Keratinocyte (primary cell): ENCODE measurements at regions not wholly inside any gene's neighbourhood (a gene's known extent, or its start where the extent isn't known, plus 50 kb on each side); places are given as distances from the start of the nearest gene placed in this dataset.

Experiments used
- DNase-seq: peaks from one replicate; pipeline ENCODE4 v3.0.0-alpha.2; 2011; ENCODE audit warnings: low read depth, missing footprints, low spot score
- FAIRE-seq: peaks from 2 replicates; lab custom pipeline; 2011; peaks lifted over from hg19 to GRCh38; lab: Jason Lieb, UNC
- H2AFZ ChIP-seq: 2 replicates; pipeline ENCODE4 v1.6.0; 2012; ENCODE audit warnings: low read length, control low read depth, inconsistent platforms; ENCODE audit not compliant: control insufficient read depth
- H3K27ac ChIP-seq: 2 replicates; pipeline ENCODE4 v1.5.1; 2011; ENCODE audit warnings: low read length; ENCODE audit not compliant: control insufficient read depth, insufficient read depth
- H3K27me3 ChIP-seq: 3 replicates; pipeline ENCODE4 v1.6.0; 2011; ENCODE audit warnings: low read length; ENCODE audit not compliant: control insufficient read depth, insufficient read depth; ENCODE audit errors: extremely low read depth
- H3K36me3 ChIP-seq, 2 experiments: 2 replicates in 1 of 2; 3 replicates in 1 of 2; pipeline ENCODE4 v1.5.1; 2011; ENCODE audit warnings: low read length in 2 of 2, mild to moderate bottlenecking in 1 of 2; ENCODE audit not compliant: control insufficient read depth in 2 of 2, insufficient read depth in 2 of 2; ENCODE audit errors: extremely low read depth in 1 of 2
- H3K4me1 ChIP-seq: 3 replicates; pipeline ENCODE4 v1.5.1; 2011; ENCODE audit warnings: low read length; ENCODE audit not compliant: control insufficient read depth, insufficient read depth; ENCODE audit errors: extremely low read depth
- H3K4me2 ChIP-seq: 3 replicates; pipeline ENCODE4 v1.6.0; 2011; ENCODE audit warnings: low read depth, low read length; ENCODE audit not compliant: control insufficient read depth, insufficient read depth; ENCODE audit errors: extremely low read depth
- H3K4me3 ChIP-seq, 3 experiments: fragments of 200-600 bp in 1 of 3; sonication (generic) in 1 of 3; 2 replicates in 2 of 3; 3 replicates in 1 of 3; pipeline ENCODE4 v1.5.1; 2011 to 2016; ENCODE audit warnings: low read length in 3 of 3, mild to moderate bottlenecking in 3 of 3, control low read depth in 2 of 3, inconsistent platforms in 1 of 3, low read depth in 1 of 3, mixed read lengths in 1 of 3, mixed run types in 1 of 3, moderate library complexity in 1 of 3; ENCODE audit not compliant: control insufficient read depth in 2 of 3, insufficient read depth in 2 of 3; ENCODE audit errors: extremely low read depth in 1 of 3
- H3K79me2 ChIP-seq: 2 replicates; pipeline ENCODE4 v1.6.0; 2012; ENCODE audit warnings: low read length; ENCODE audit not compliant: control insufficient read depth, insufficient read depth
- H3K9ac ChIP-seq: 3 replicates; pipeline ENCODE4 v1.6.0; 2011; ENCODE audit warnings: low read length; ENCODE audit not compliant: control insufficient read depth, insufficient read depth; ENCODE audit errors: extremely low read depth
- H3K9me1 ChIP-seq: 3 replicates; pipeline ENCODE4 v1.6.0; 2011; ENCODE audit warnings: low read length; ENCODE audit not compliant: control insufficient read depth, insufficient read depth; ENCODE audit errors: extremely low read depth
- H3K9me3 ChIP-seq: 2 replicates; pipeline ENCODE4 v1.5.1; 2012; ENCODE audit warnings: low read depth, low read length; ENCODE audit not compliant: control insufficient read depth
- H4K20me1 ChIP-seq: 3 replicates; pipeline ENCODE4 v1.6.0; 2011; ENCODE audit warnings: low read length; ENCODE audit not compliant: control insufficient read depth, insufficient read depth; ENCODE audit errors: extremely low read depth
- EZH2 ChIP-seq: IDR thresholded peaks from one replicate; pipeline ENCODE4 v1.6.1; 2012; ENCODE audit warnings: inconsistent platforms, mild to moderate bottlenecking, low read length, moderate library complexity
- dilution Hi-C: fragments of 300-500 bp; cut with MboI; formaldehyde crosslinking; loops from one replicate; pipeline ENCODE4 v1.7.0; 2020; ENCODE audit warnings: low sequenced_read_pairs; ENCODE audit not compliant: extremely low pct_ligation_motif_present
- TF ChIP-seq, protein P1 (sequence below), 3 experiments: IDR thresholded peaks in 1 of 3; conservative IDR thresholded peaks in 1 of 3; optimal IDR thresholded peaks in 1 of 3; 2 replicates in 2 of 3; 3 replicates in 1 of 3; pipeline versions ENCODE3 to v1.5.1; 2011; ENCODE audit warnings: low read length in 3 of 3, mild to moderate bottlenecking in 3 of 3, moderate library complexity in 2 of 3, control low read depth in 1 of 3, inconsistent platforms in 1 of 3; ENCODE audit not compliant: insufficient read depth in 2 of 3; ENCODE audit errors: extremely low read depth in 1 of 3

DNA sequence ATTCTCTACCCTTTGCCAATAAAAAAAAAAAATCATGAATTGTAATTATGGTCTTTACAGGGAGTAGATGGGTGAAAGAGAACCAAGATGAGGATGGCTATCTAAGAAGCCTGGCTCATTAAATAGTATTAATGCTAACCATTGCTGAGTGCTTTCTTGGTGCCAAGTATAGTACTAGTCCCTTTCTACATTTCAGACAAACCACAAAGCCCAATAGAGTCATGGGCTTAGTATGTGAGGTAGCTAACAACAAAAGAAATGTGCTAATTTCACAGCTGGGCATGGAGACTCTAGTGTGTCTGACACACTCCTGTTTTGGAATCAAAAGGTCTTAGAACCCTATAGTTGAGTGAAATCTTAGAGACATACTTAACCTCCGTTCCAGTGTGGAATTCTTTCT is 84.5 kb upstream of the ESRRG start:
- Histone ChIP-seq H3K9me3 (no peaks in the 10 kb centered on the region), H3K27me3 (no peaks in the 10 kb centered on the region), H2AFZ (no peak overlapping the region), H3K9me1 (no peaks in the 10 kb centered on the region), H3K4me3 (no peak overlapping the region), H3K9ac (no peak overlapping the region), H3K4me1 (peaks cover 5% of the 10 kb centered on the region), H3K79me2 (no peaks in the 10 kb centered on the region), H3K4me2 (no peak overlapping the region), H3K27ac (no peak overlapping the region), H4K20me1 (no peaks in the 10 kb centered on the region), H3K36me3 (no peaks in the 10 kb centered on the region)
- TF ChIP-seq, protein P1, sequence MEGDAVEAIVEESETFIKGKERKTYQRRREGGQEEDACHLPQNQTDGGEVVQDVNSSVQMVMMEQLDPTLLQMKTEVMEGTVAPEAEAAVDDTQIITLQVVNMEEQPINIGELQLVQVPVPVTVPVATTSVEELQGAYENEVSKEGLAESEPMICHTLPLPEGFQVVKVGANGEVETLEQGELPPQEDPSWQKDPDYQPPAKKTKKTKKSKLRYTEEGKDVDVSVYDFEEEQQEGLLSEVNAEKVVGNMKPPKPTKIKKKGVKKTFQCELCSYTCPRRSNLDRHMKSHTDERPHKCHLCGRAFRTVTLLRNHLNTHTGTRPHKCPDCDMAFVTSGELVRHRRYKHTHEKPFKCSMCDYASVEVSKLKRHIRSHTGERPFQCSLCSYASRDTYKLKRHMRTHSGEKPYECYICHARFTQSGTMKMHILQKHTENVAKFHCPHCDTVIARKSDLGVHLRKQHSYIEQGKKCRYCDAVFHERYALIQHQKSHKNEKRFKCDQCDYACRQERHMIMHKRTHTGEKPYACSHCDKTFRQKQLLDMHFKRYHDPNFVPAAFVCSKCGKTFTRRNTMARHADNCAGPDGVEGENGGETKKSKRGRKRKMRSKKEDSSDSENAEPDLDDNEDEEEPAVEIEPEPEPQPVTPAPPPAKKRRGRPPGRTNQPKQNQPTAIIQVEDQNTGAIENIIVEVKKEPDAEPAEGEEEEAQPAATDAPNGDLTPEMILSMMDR (optimal IDR thresholded peaks at IDR 0.05 in 1 of 3, IDR thresholded peaks at IDR 0.05 in 1 of 3, conservative IDR thresholded peaks at IDR 0.05 in 1 of 3; ENCODE audit: extremely low read depth in 1 of 3, insufficient read depth in 2 of 3, low read length in 3 of 3), result no peak
- no peak for TF ChIP-seq EZH2
- FAIRE-seq (peak; percentile 46), DNase-seq (no peak)
- dilution Hi-C loops, result no loop called here

GRCh38 chr1:216805953-216806352 is 82.7 kb upstream of the ESRRG start:
- Histone ChIP-seq H3K27me3 (no peaks in the 10 kb centered on the region), H3K4me2 (no peak overlapping the region), H3K4me3 (no peak overlapping the region), H4K20me1 (no peaks in the 10 kb centered on the region), H3K9ac (no peak overlapping the region), H3K4me1 (peaks cover 5% of the 10 kb centered on the region), H3K79me2 (no peaks in the 10 kb centered on the region), H2AFZ (no peak overlapping the region), H3K9me3 (no peaks in the 10 kb centered on the region), H3K27ac (no peak overlapping the region), H3K9me1 (no peaks in the 10 kb centered on the region), H3K36me3 (no peaks in the 10 kb centered on the region)
- FAIRE-seq, result no peak
- dilution Hi-C loops, result no loop called here
- DNase-seq, result no peak
- no peak for TF ChIP-seq EZH2
- TF ChIP-seq, protein P1 (optimal IDR thresholded peaks at IDR 0.05 in 1 of 3, IDR thresholded peaks at IDR 0.05 in 1 of 3, conservative IDR thresholded peaks at IDR 0.05 in 1 of 3; ENCODE audit: extremely low read depth in 1 of 3, insufficient read depth in 2 of 3, low read length in 3 of 3), result no peak
